Adrenal gland (tissue), 9 donors: ENCODE measurements at regions not wholly inside any gene's neighbourhood (a gene's known extent, or its start where the extent isn't known, plus 50 kb on each side); places are given as distances from the start of the nearest gene placed in this dataset.

Source experiments
- DNase-seq, 7 donors: peaks; one replicate each; pipeline ENCODE4 v3.0.0-alpha.2; 2019 to 2020
- H3K27ac ChIP-seq, 5 donors: fragments of 200-600 bp; sonication (generic) in 4 of 5; 1 replicate in 3 of 5; 2 replicates in 2 of 5; pipeline versions ENCODE4 v1.5.1 to v1.8.0; 2016 to 2020; ENCODE audit warnings: mild to moderate bottlenecking in 1 of 5
- H3K27me3 ChIP-seq: fragments of 200-600 bp; 2 replicates; pipeline ENCODE4 v1.8.0; 2021
- H3K36me3 ChIP-seq, 2 donors: fragments of 200-600 bp; replicated peaks in 1 of 2; 1 replicate in 1 of 2; 2 replicates in 1 of 2; pipeline versions ENCODE4 v1.5.1 to v1.8.0; 2018 to 2022
- H3K4me1 ChIP-seq, 2 donors: fragments of 200-600 bp; replicated peaks in 1 of 2; 1 replicate in 1 of 2; 2 replicates in 1 of 2; pipeline versions ENCODE4 v1.5.1 to v1.8.0; 2018 to 2021
- H3K4me3 ChIP-seq, 4 donors: fragments of 200-600 bp; sonication (generic) in 3 of 4; one replicate each; pipeline ENCODE4 v1.5.1; 2016 to 2018
- H3K9me3 ChIP-seq, 3 donors: fragments of 200-600 bp; sonication (generic) in 1 of 3; replicated peaks in 1 of 3; 1 replicate in 2 of 3; 2 replicates in 1 of 3; pipeline versions ENCODE4 v1.5.1 to v1.8.0; 2016 to 2021
- CTCF ChIP-seq, 6 experiments: fragments of 450-650 bp in 4 of 6; fragments of 200-600 bp in 2 of 6; sonication (generic) in 1 of 6; IDR thresholded peaks; 1 replicate in 5 of 6; 2 replicates in 1 of 6; pipeline versions ENCODE4 v1.5.1 to v1.8.0; 2016 to 2021; ENCODE audit warnings: antibody characterized with exemption in 6 of 6, mild to moderate bottlenecking in 2 of 6, moderate library complexity in 1 of 6
- POLR2A ChIP-seq, 2 donors: fragments of 450-650 bp; IDR thresholded peaks; one replicate each; pipeline ENCODE4 v1.6.1; 2017; ENCODE audit warnings: antibody characterized with exemption in 2 of 2, mild to moderate bottlenecking in 2 of 2, moderate library complexity in 1 of 2
- WGBS, 4 donors: extraction: QIAGEN DNeasy Blood & Tissue Kit in 2 of 4; methylation state at CpG; one replicate each; pipeline versions ENCODE4 v1.1.5 to v1.1.7; 2013 to 2017; 5-methylcytosine and 5-hydroxymethylcytosine counted together
- intact Hi-C, 2 donors: fragments of 100-400 bp; cut with DNase I; formaldehyde crosslinking; loops; one replicate each; pipeline versions ENCODE4 v1.14.1 to v1.15.0; 2022 to 2023
- donor health status: healthy with polysubstance abuse.
- donor health status: Bipolar disorder and iron deficiency.
- donor health status: DM: yes; HTN: yes; CAD: no.
- donor health status: DM: no; HTN: no; CAD: no.
- donor health status: DM: no; HTN: no; CAD: no.

DNA sequence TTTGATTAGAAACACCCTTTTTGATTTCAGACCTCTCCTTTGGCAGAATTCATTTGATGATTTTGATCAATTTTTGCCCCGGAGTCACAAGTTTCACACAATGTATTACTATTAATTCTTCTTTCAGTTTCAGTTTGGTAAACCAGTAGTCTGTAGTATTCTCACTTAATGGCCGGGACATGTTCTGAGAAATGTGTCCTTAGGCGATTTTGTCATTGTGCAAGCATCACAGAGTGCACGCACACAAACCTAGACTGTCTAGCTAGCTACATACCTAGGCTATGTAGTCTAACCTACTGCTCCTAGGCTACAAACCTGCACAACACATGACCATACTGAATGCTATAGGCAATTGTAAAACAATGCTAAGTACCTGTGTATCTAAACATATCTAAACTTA, 662.5 kb downstream of the IRX1 start:
- DNase-seq: no peak
- no peaks in the 10 kb centered on the region for H3K36me3 ChIP-seq
- 79 to 84% (median 81%) methylated on average over 4 of the region's 4 CpGs for WGBS, 4 donors
- H3K27ac ChIP-seq: no peak overlapping the region
- no peaks in the 10 kb centered on the region for H3K27me3 ChIP-seq
- intact Hi-C loops: no loop called here
- no peak for TF ChIP-seq POLR2A (IDR thresholded peaks at IDR 0.05)
- no peak for TF ChIP-seq CTCF (IDR thresholded peaks at IDR 0.05)
- no peaks in the 10 kb centered on the region for H3K4me1 ChIP-seq
- no peaks in the 10 kb centered on the region for H3K9me3 ChIP-seq
- no peak overlapping the region for H3K4me3 ChIP-seq

DNA sequence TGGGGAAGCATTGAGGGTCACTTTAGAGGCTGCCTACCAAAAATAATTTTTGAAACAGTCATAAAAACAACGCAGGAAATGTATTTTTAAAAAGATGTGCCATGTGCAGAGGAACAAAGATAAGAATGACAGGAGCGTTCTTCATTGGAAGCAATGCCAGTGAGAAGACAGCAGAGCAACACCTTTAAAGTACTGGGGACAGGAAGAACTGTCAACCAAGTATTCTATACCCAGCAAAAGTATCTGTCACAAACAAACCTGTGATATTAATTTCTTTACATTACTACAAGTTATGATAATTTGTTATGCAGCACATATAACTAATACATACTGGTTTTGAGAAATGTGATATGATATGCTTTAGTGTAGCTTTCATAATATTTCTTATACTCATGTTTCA, 675.6 kb downstream of the IRX1 start:
- no peaks in the 10 kb centered on the region for H3K27me3 ChIP-seq
- no peak overlapping the region for H3K27ac ChIP-seq
- H3K36me3 ChIP-seq: no peaks in the 10 kb centered on the region
- H3K9me3 ChIP-seq: no peaks in the 10 kb centered on the region
- TF ChIP-seq POLR2A (IDR thresholded peaks at IDR 0.05) (no peak), CTCF (IDR thresholded peaks at IDR 0.05) (no peak)
- no peak for DNase-seq
- 80 to 93% (median 82%) methylated on average over 2 of the region's 2 CpGs for WGBS, 4 donors
- no peak overlapping the region for H3K4me3 ChIP-seq
- H3K4me1 ChIP-seq: no peaks in the 10 kb centered on the region
- intact Hi-C loops: no loop called here

DNA sequence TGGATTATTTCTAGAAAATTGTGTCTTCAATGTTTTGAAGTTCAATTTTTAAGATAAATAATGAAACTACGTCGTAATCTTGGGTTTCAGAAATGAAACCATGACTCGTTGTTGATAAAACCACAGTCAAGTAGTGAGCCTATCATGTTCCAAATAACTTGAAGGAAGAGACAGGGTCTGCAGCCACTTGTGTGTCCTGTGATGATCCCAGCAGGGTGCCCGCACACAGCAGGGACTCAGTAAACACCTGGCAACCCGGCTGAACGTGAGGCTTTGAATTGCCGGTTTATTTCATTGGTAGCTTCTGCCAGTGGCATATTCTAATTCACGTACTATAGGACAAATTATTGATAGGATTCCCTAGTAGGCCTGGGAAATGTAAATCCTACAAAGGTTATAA, 679.6 kb downstream of the IRX1 start:
- H3K27me3 ChIP-seq: no peaks in the 10 kb centered on the region
- intact Hi-C loops: no loop called here
- H3K9me3 ChIP-seq: no peaks in the 10 kb centered on the region
- H3K4me1 ChIP-seq: no peaks in the 10 kb centered on the region
- H3K4me3 ChIP-seq: no peak overlapping the region
- H3K36me3 ChIP-seq: no peaks in the 10 kb centered on the region
- TF ChIP-seq POLR2A (IDR thresholded peaks at IDR 0.05) (no peak), CTCF (IDR thresholded peaks at IDR 0.05) (no peak)
- no peak for DNase-seq
- 51 to 57% (median 52%) methylated on average over 8 of the region's 8 CpGs for WGBS, 4 donors
- no peak overlapping the region for H3K27ac ChIP-seq

DNA sequence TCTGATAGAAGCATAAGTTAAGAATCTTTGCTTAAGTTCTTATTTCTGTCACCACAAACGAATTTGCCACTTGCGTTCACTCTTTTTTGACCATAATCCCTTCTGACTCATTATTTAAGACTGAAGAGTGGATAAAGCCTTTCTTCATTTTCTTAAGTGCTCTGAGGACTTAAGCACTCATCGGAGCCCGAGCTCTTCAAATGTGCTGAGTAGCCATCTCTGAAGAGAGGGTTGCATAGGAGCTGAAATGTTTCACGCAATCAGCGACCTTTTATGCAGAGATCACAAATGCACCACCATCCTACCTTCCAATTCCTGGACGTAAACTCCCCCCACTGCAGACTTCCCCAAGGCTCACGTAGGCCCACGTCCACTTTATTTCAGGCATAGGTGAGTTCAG, 699.2 kb downstream of the IRX1 start:
- Histone ChIP-seq H3K27me3 (no peaks in the 10 kb centered on the region), H3K4me3 (no peak overlapping the region), H3K4me1 (no peaks in the 10 kb centered on the region), H3K36me3 (no peaks in the 10 kb centered on the region), H3K27ac (no peak overlapping the region), H3K9me3 (no peaks in the 10 kb centered on the region)
- no peak for DNase-seq
- 74 to 84% (median 78%) methylated on average over 9 of the region's 9 CpGs for WGBS, 4 donors
- intact Hi-C loops: no loop called here
- TF ChIP-seq CTCF (IDR thresholded peaks at IDR 0.05) (no peak), POLR2A (IDR thresholded peaks at IDR 0.05) (no peak)
